ENCODE measurements at regions not wholly inside any gene's neighbourhood (a gene's known extent, or its start where the extent isn't known, plus 50 kb on each side); places are given as distances from the start of the nearest gene placed in this dataset.

- Histone ChIP-seq H3K4me1 (ENCODE audit: insufficient read depth, low read length, poor library complexity, severe bottlenecking) (no peaks in the 10 kb centered on the region), H3K27me3 (replicated peaks; ENCODE audit: insufficient read depth, low read depth, low read length, poor library complexity) (peaks cover 22% of the 10 kb centered on the region), H3K4me3 (ENCODE audit: low read depth, low read length, poor library complexity, severe bottlenecking) (no peak overlapping the region), H3K36me3 (ENCODE audit: insufficient read depth, low read length, poor library complexity, severe bottlenecking) (no peaks in the 10 kb centered on the region), H3K9me3 (ENCODE audit: low read depth, low read length, poor library complexity, severe bottlenecking) (no peaks in the 10 kb centered on the region), H3K27ac (ENCODE audit: low read depth, low read length, poor library complexity, severe bottlenecking) (no peak overlapping the region)
- DNase-seq (ENCODE audit: low spot score) = no peak
- BruUV-seq (replicated peaks) = no TSS peak
- POLR2A ChIA-PET (ENCODE audit: low non-redundant PET) = no interaction called here
- intact Hi-C loops (cut with micrococcal nuclease; ENCODE audit: unreplicated experiment) = no loop called here
- CTCF ChIA-PET = no interaction called here
- no peak for TF ChIP-seq EZH2 (IDR thresholded peaks at IDR 0.05; ENCODE audit: borderline replicate concordance, low read depth, low read length, poor library complexity, severe bottlenecking)
- TF ChIP-seq, protein P1, sequence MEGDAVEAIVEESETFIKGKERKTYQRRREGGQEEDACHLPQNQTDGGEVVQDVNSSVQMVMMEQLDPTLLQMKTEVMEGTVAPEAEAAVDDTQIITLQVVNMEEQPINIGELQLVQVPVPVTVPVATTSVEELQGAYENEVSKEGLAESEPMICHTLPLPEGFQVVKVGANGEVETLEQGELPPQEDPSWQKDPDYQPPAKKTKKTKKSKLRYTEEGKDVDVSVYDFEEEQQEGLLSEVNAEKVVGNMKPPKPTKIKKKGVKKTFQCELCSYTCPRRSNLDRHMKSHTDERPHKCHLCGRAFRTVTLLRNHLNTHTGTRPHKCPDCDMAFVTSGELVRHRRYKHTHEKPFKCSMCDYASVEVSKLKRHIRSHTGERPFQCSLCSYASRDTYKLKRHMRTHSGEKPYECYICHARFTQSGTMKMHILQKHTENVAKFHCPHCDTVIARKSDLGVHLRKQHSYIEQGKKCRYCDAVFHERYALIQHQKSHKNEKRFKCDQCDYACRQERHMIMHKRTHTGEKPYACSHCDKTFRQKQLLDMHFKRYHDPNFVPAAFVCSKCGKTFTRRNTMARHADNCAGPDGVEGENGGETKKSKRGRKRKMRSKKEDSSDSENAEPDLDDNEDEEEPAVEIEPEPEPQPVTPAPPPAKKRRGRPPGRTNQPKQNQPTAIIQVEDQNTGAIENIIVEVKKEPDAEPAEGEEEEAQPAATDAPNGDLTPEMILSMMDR (conservative IDR thresholded peaks at IDR 0.05; ENCODE audit: low read depth, low read length) = no peak
These were observed 125.0 kb upstream of the PITX1 start for GRCh38 chr5:135158982-135159381.

- ChIA-PET CTCF (no interaction called here), POLR2A (ENCODE audit: low non-redundant PET) (no interaction called here)
- Histone ChIP-seq H3K4me3 (ENCODE audit: low read depth, low read length, poor library complexity, severe bottlenecking) (no peak overlapping the region), H3K4me1 (ENCODE audit: insufficient read depth, low read length, poor library complexity, severe bottlenecking) (no peaks in the 10 kb centered on the region), H3K36me3 (ENCODE audit: insufficient read depth, low read length, poor library complexity, severe bottlenecking) (no peaks in the 10 kb centered on the region), H3K9me3 (ENCODE audit: low read depth, low read length, poor library complexity, severe bottlenecking) (no peaks in the 10 kb centered on the region), H3K27me3 (replicated peaks; ENCODE audit: insufficient read depth, low read depth, low read length, poor library complexity) (peaks cover 16% of the 10 kb centered on the region), H3K27ac (ENCODE audit: low read depth, low read length, poor library complexity, severe bottlenecking) (no peak overlapping the region)
- intact Hi-C loops (cut with micrococcal nuclease; ENCODE audit: unreplicated experiment) = no loop called here
- no TSS peak for BruUV-seq (replicated peaks)
- TF ChIP-seq, protein P1 (conservative IDR thresholded peaks at IDR 0.05; ENCODE audit: low read depth, low read length) = no peak
- no peak for TF ChIP-seq EZH2 (IDR thresholded peaks at IDR 0.05; ENCODE audit: borderline replicate concordance, low read depth, low read length, poor library complexity, severe bottlenecking)
- DNase-seq (ENCODE audit: low spot score) = no peak
These were observed 124.3 kb upstream of the PITX1 start for GRCh38 chr5:135158314-135158697.

DNA sequence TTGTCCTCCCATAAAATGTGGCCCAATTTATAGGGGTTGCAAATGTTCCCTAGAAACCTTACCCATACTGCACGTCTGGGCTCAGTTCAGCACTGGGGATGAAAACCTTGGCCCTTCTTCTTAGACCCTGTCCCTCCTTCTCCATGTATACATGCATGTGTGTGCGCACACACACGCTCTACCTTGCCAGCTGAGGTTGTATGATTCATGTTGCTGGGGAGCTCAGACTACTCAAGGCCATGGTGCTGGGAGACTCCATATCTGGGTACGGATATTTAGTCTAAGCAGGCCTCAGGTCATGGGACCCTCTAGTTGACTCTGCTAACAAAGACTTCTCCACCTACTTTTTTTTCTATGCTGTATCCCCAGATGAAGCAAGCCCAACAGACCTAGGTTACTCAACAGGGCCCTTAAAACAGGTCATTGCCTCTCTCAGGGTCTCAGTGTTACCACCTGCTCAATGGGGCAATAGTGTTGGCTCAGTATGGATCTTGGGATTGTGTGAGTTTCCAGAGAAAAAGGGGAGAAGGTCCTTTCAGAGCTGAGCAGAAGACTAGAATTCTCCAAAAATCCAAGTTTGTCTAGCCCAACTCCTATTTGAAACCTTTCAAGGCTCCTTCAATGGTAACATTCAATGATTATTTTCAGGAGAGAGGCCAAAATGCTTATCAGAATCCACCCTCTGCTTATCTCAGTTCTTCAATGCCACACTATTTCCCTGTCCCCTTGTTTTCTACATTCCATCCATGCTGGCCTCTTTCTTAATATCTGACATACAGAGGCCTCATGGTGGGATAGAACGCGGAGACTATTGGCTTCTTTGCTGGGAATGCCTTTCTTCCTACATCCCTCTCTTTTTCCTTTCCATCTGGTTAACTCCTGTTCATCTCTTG, 123.6 kb upstream of the PITX1 start:
- ChIA-PET POLR2A (ENCODE audit: low non-redundant PET) (no interaction called here), CTCF (no interaction called here)
- no peaks in the 10 kb centered on the region for H3K36me3 ChIP-seq (ENCODE audit: insufficient read depth, low read length, poor library complexity, severe bottlenecking)
- no TSS peak for BruUV-seq (replicated peaks)
- intact Hi-C loops (cut with micrococcal nuclease; ENCODE audit: unreplicated experiment) = no loop called here
- peaks cover 16% of the 10 kb centered on the region for H3K27me3 ChIP-seq (replicated peaks; ENCODE audit: insufficient read depth, low read depth, low read length, poor library complexity)
- H3K4me1 ChIP-seq (ENCODE audit: insufficient read depth, low read length, poor library complexity, severe bottlenecking) = no peaks in the 10 kb centered on the region
- no peaks in the 10 kb centered on the region for H3K9me3 ChIP-seq (ENCODE audit: low read depth, low read length, poor library complexity, severe bottlenecking)
- no peak for TF ChIP-seq EZH2 (IDR thresholded peaks at IDR 0.05; ENCODE audit: borderline replicate concordance, low read depth, low read length, poor library complexity, severe bottlenecking)
- TF ChIP-seq, protein P1 (conservative IDR thresholded peaks at IDR 0.05; ENCODE audit: low read depth, low read length) = no peak
- no peak overlapping the region for H3K4me3 ChIP-seq (ENCODE audit: low read depth, low read length, poor library complexity, severe bottlenecking)
- no peak for DNase-seq (ENCODE audit: low spot score)
- H3K27ac ChIP-seq (ENCODE audit: low read depth, low read length, poor library complexity, severe bottlenecking) = no peak overlapping the region
